ENCODE measurements at regions not wholly inside any gene's neighbourhood (a gene's known extent, or its start where the extent isn't known, plus 50 kb on each side); places are given as distances from the start of the nearest gene placed in this dataset.

DNA sequence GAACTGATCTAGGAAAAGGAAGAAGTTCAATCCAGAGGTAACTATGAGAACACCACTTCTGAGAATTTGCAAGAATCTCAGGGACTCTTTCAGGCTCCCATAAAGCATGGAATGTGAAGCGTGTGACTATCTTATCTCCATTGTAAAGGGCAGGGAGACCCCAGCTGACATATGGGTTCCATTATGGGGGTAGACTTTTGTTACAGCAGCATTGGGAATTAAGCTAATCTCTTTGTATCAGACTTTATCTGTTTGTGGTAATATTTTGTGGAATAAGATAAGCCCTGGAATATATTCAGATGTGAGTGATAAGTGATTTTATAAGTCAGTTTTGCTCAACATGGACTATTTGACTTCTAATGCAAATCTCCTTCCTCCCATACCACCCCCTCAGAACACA, 468.3 kb downstream of the MEIS1 start:
- H3K4me3 ChIP-seq: no peak overlapping the region
- TF ChIP-seq, protein P1, sequence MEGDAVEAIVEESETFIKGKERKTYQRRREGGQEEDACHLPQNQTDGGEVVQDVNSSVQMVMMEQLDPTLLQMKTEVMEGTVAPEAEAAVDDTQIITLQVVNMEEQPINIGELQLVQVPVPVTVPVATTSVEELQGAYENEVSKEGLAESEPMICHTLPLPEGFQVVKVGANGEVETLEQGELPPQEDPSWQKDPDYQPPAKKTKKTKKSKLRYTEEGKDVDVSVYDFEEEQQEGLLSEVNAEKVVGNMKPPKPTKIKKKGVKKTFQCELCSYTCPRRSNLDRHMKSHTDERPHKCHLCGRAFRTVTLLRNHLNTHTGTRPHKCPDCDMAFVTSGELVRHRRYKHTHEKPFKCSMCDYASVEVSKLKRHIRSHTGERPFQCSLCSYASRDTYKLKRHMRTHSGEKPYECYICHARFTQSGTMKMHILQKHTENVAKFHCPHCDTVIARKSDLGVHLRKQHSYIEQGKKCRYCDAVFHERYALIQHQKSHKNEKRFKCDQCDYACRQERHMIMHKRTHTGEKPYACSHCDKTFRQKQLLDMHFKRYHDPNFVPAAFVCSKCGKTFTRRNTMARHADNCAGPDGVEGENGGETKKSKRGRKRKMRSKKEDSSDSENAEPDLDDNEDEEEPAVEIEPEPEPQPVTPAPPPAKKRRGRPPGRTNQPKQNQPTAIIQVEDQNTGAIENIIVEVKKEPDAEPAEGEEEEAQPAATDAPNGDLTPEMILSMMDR (IDR thresholded peaks at IDR 0.05): no peak
- DNase-seq (ENCODE audit: low spot score): no peak
- H3K27ac ChIP-seq: no peak overlapping the region

DNA sequence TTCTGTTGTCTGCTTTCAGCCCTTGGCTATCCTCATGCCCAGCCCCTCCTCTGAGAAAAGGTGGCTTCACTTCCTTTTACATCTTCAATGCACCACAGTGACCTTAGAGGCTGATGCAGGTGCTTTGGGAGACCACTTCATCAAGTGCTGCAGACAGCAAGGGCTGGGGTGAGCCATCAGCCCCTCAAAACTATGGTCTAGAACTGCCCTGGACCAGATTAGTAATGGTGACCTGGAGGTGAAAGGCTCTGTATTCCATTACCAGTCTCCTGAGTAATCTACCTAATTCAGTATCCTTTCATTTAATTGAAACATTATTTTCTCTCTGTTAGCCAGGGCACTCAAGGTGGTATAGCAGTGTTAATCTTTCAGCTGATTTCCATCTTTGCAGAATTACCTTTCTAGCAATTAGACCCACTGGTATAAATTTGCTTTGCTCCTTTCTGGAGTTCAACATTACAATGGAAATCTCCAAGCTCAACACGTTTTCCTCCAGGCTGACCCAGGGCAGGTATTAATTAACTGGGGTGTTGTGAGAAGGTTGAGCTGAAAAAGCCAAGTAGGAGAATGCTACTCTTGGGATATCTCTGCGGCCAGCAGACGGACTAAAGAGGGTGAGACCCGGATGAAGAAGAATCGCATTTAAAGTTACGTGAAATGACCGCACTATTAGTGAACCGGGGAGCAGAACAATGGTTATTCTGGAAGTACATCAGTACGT, 469.0 kb downstream of the MEIS1 start:
- Histone ChIP-seq H3K4me3 (no peak overlapping the region), H3K27ac (no peak overlapping the region)
- no peak for DNase-seq (ENCODE audit: low spot score)
- TF ChIP-seq, protein P1 (IDR thresholded peaks at IDR 0.05): no peak

DNA sequence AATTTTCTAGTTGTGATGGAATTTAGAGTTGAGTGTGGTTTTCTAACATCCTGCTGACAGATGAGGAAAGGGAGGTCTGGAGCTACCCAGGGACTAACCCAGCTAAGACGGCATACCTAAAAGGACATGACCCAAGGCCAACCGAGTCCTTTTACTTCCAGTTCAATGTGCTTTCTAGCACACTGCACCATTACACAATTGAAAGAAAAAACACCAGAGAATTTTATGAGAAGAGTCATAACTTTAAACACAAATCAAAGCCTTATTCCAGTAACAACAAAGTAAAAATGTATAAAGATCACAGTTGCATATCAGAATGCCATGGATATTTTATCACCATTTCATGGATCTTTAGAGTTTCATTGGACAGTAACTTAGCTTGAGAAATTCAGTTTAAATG, 480.3 kb downstream of the MEIS1 start:
- no peak for DNase-seq (ENCODE audit: low spot score)
- TF ChIP-seq, protein P1 (IDR thresholded peaks at IDR 0.05): no peak
- Histone ChIP-seq H3K27ac (no peak overlapping the region), H3K4me3 (no peak overlapping the region)

DNA sequence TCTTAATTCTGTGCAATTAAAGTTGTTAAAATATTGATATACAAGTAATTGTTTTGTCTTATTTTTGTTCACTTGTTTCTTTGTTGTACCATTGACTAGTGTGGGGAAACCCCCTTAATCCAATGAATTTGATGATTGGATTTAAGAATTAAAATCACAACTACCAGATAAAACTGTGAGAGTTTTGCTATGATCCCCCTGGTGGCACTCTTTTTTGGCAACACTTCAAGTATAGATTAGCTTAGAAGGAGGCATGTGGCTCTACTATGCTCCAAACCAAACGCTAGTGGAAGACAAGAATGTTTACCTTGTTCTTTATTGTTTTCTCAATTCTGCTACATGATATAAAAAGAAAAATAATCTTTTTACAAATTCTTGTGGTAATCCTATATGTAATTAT, 477.8 kb upstream of the ETAA1 start:
- Histone ChIP-seq H3K27ac (no peak overlapping the region), H3K4me3 (no peak overlapping the region)
- no peak for DNase-seq (ENCODE audit: low spot score)
- TF ChIP-seq, protein P1 (IDR thresholded peaks at IDR 0.05): no peak

DNA sequence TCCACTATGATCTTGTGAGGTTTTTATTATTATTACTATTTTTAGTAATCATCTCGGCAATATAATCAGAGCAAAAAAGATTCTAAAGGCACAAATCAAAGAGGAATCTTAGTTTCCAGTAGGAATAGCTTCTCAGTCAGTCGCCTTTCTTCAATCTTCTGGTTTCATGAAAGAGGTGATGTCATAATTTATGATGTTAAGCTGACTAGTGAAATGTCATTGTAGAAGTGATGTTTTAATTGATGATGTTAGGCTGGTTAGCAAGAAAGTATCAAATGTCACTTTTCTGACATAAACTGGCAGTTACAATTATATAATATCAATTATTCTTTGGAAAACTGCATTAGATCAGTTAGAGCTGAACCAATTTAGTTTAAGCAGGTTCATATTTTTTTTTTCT, 476.7 kb upstream of the ETAA1 start:
- TF ChIP-seq, protein P1 (IDR thresholded peaks at IDR 0.05): no peak
- no peak overlapping the region for H3K27ac ChIP-seq
- H3K4me3 ChIP-seq: no peak overlapping the region
- no peak for DNase-seq (ENCODE audit: low spot score)

DNA sequence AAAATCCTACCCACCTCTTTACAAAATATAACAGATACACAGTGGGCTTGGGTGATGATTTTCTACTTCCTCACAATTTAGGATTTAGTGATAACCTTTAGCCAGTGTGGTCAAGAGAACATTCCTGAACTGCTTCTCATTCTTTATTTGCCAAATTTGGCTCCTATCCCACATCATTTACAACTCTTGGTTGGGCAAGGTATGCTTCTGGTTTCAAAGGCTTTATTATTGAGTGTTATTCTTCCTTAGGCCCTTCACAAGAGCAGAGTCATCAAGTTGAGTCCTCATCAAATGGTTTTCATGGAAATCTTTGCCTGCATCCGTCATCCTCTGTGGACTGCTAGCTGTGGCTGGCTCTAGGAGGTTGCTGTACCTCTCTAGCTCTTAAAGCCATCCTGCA, 472.0 kb upstream of the ETAA1 start:
- no peak overlapping the region for H3K27ac ChIP-seq
- no peak overlapping the region for H3K4me3 ChIP-seq
- TF ChIP-seq, protein P1 (IDR thresholded peaks at IDR 0.05): no peak
- no peak for DNase-seq (ENCODE audit: low spot score)

DNA sequence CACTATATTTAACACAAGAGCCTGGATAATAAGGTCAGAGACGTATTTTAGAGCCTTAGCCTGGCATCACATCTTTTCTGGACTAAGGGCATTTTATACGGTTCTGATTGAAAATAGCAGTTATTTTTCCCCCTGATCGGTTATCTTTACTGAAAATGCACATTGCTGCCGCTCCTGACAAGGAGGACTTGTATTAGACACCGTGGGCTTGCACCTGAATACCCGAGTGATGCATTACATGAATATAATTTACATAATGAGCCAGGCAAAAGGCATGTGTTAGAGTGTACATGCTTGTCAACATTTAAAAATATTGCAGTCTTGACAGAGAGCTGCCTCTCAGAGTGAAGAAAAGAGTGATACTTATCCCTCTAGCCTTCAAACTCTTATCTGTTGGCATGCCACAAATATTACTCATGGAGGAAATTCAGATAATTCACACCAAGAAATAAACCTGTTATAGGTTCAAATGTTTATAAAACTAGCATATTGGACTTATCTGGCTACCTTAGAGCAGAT, 470.5 kb upstream of the ETAA1 start:
- no peak for DNase-seq (ENCODE audit: low spot score)
- TF ChIP-seq, protein P1 (IDR thresholded peaks at IDR 0.05): no peak
- no peak overlapping the region for H3K27ac ChIP-seq
- H3K4me3 ChIP-seq: no peak overlapping the region

Measured in coronary artery (tissue), 2 donors.